Pancreas (tissue), 10 donors: ENCODE measurements at regions not wholly inside any gene's neighbourhood (a gene's known extent, or its start where the extent isn't known, plus 50 kb on each side); places are given as distances from the start of the nearest gene placed in this dataset.

Experiments
- ATAC-seq, 4 donors: fragments of 200-7000 bp; cut with Tn5 transposase; one replicate each; pipeline versions ENCODE4 v1.8.0 to v1.9.1; 2020; ENCODE audit warnings: mild to moderate bottlenecking in 4 of 4, moderate library complexity in 4 of 4
- DNase-seq, 6 donors: peaks; one replicate each; pipeline ENCODE4 v3.0.0-alpha.2; 2020
- FAIRE-seq: peaks from 2 replicates; lab custom pipeline; 2012; peaks lifted over from hg19 to GRCh38; lab: Jason Lieb, UNC
- H3K27ac ChIP-seq, 4 donors: fragments of 200-600 bp; sonication (generic); 1 replicate in 3 of 4; 2 replicates in 1 of 4; pipeline versions ENCODE4 v1.5.0 to v1.8.0; 2020
- H3K27me3 ChIP-seq, 4 donors: fragments of 200-600 bp; one replicate each; pipeline ENCODE4 v1.8.0; 2021
- H3K36me3 ChIP-seq, 3 donors: fragments of 200-600 bp; sonication (generic) in 1 of 3; one replicate each; pipeline versions ENCODE4 v1.5.0 to v1.8.0; 2020 to 2021
- H3K4me1 ChIP-seq, 3 donors: fragments of 200-600 bp; one replicate each; pipeline ENCODE4 v1.8.0; 2021
- H3K4me3 ChIP-seq, 4 donors: fragments of 200-600 bp; sonication (generic) in 2 of 4; one replicate each; pipeline versions ENCODE4 v1.5.0 to v1.8.0; 2020 to 2021
- H3K9me3 ChIP-seq, 4 donors: fragments of 200-600 bp; one replicate each; pipeline ENCODE4 v1.8.0; 2021
- CTCF ChIP-seq, 4 donors: fragments of 200-600 bp; sonication (generic) in 3 of 4; IDR thresholded peaks; one replicate each; pipeline versions ENCODE4 v1.5.0 to v1.8.0; 2021; ENCODE audit warnings: antibody characterized with exemption in 4 of 4
- WGBS, 2 donors: extraction: QIAGEN DNeasy Blood & Tissue Kit; methylation state at CpG; one replicate each; pipeline ENCODE4 v1.1.7; 2013; 5-methylcytosine and 5-hydroxymethylcytosine counted together
- intact Hi-C, 3 donors: fragments of 100-400 bp; cut with DNase I; formaldehyde crosslinking; loops; one replicate each; pipeline versions ENCODE4 v1.11.1 to v1.14.2; 2022
- donor health status: healthy with polysubstance abuse.
- donor health status: DM: no; HTN: no; CAD: no; lungs with moderate emphysema.
- donor health status: DM: no; HTN: no; CAD: no.
- donor health status: control.
- donor health status: control.
- donor health status: Bipolar disorder and iron deficiency.
- donor health status: DM: yes; HTN: yes; CAD: no.
- donor health status: DM: no; HTN: no; CAD: no.
- donor health status: DM: no; HTN: no; CAD: no.
- donor health status: DM: yes; HTN: yes; CAD: no.

- no peak for ATAC-seq
- Histone ChIP-seq H3K27ac (no peak overlapping the region), H3K9me3 (no peaks in the 10 kb centered on the region), H3K4me3 (no peak overlapping the region), H3K4me1 (no peaks in the 10 kb centered on the region), H3K36me3 (no peaks in the 10 kb centered on the region), H3K27me3 (no peaks in the 10 kb centered on the region)
- WGBS, 2 donors, result 89 to 91% methylated on average over 2 of the region's 2 CpGs
- FAIRE-seq, result no peak
- intact Hi-C loops, result no loop called here
- no peak for TF ChIP-seq CTCF (IDR thresholded peaks at IDR 0.05)
- DNase-seq, result no peak
Observed at GRCh38 chr18:62659698-62660097, 55.6 kb upstream of the PHLPP1 start.

GRCh38 chr18:62660691-62661090 is 54.6 kb upstream of the PHLPP1 start:
- DNase-seq, result no peak
- Histone ChIP-seq H3K27ac (no peak overlapping the region), H3K9me3 (no peaks in the 10 kb centered on the region), H3K4me1 (no peaks in the 10 kb centered on the region), H3K27me3 (no peaks in the 10 kb centered on the region), H3K36me3 (no peaks in the 10 kb centered on the region), H3K4me3 (no peak overlapping the region)
- no peak for FAIRE-seq
- intact Hi-C loops, result no loop called here
- no peak for ATAC-seq
- 88 to 94% methylated on average over 3 of the region's 3 CpGs for WGBS, 2 donors
- no peak for TF ChIP-seq CTCF (IDR thresholded peaks at IDR 0.05)

GRCh38 chr18:62663731-62664336 is 51.5 kb upstream of the PHLPP1 start:
- ATAC-seq, result no peak
- Histone ChIP-seq H3K4me3 (no peak overlapping the region), H3K4me1 (no peaks in the 10 kb centered on the region), H3K9me3 (no peaks in the 10 kb centered on the region), H3K27me3 (no peaks in the 10 kb centered on the region), H3K36me3 (no peaks in the 10 kb centered on the region), H3K27ac (no peak overlapping the region)
- WGBS, 2 donors, result 76 to 85% methylated on average over 5 of the region's 5 CpGs
- no peak for FAIRE-seq
- no peak for DNase-seq
- no peak for TF ChIP-seq CTCF (IDR thresholded peaks at IDR 0.05)
- intact Hi-C loops, result no loop called here

- DNase-seq (no peak), FAIRE-seq (no peak), ATAC-seq (no peak)
- no peak overlapping the region for H3K4me3 ChIP-seq
- TF ChIP-seq CTCF (IDR thresholded peaks at IDR 0.05), result no peak
- H3K27me3 ChIP-seq, result no peaks in the 10 kb centered on the region
- intact Hi-C loops, result no loop called here
- no peaks in the 10 kb centered on the region for H3K36me3 ChIP-seq
- no peak overlapping the region for H3K27ac ChIP-seq
- WGBS, 2 donors, result 91 to 96% methylated on average over 6 of the region's 6 CpGs
- no peaks in the 10 kb centered on the region for H3K9me3 ChIP-seq
- no peaks in the 10 kb centered on the region for H3K4me1 ChIP-seq
Observed at GRCh38 chr18:62664414-62664813, 50.9 kb upstream of the PHLPP1 start.

- no peak for TF ChIP-seq CTCF (IDR thresholded peaks at IDR 0.05)
- FAIRE-seq (no peak), DNase-seq (no peak), ATAC-seq (no peak)
- Histone ChIP-seq H3K36me3 (no peaks in the 10 kb centered on the region), H3K27me3 (no peaks in the 10 kb centered on the region), H3K27ac (no peak overlapping the region), H3K4me1 (no peaks in the 10 kb centered on the region), H3K9me3 (no peaks in the 10 kb centered on the region), H3K4me3 (no peak overlapping the region)
- WGBS, 2 donors, result 94 to 95% methylated on average over 4 of the region's 4 CpGs
- intact Hi-C loops, result no loop called here
Observed at GRCh38 chr18:62665188-62665587, 50.2 kb upstream of the PHLPP1 start.
